IgD-negative memory B cell (primary cell): ENCODE measurements at regions not wholly inside any gene's neighbourhood (a gene's known extent, or its start where the extent isn't known, plus 50 kb on each side); places are given as distances from the start of the nearest gene placed in this dataset.
"Not testable (repeated sequence)": the region's sequence is repeated elsewhere in the genome, so short reads cannot be mapped to it uniquely, and the experiment has no call there.

ENCODE experiments used
- H3K27ac Mint-ChIP-seq, 3 donors: one replicate each; pipeline ENCODE4 v1.8.0; 2020 to 2022; ENCODE audit warnings: mild to moderate bottlenecking in 3 of 3, mixed read lengths in 3 of 3, moderate library complexity in 1 of 3
- H3K27me3 Mint-ChIP-seq: one replicate; pipeline ENCODE4 v1.8.0; 2021; ENCODE audit warnings: mixed read lengths
- H3K36me3 Mint-ChIP-seq: one replicate; pipeline ENCODE4 v1.8.0; 2020; ENCODE audit warnings: mild to moderate bottlenecking, mixed read lengths
- H3K4me1 Mint-ChIP-seq, 3 donors: one replicate each; pipeline ENCODE4 v1.8.0; 2020 to 2022; ENCODE audit warnings: mixed read lengths in 3 of 3, mild to moderate bottlenecking in 1 of 3
- H3K4me3 Mint-ChIP-seq, 4 donors: one replicate each; pipeline ENCODE4 v1.8.0; 2020 to 2022; ENCODE audit warnings: mild to moderate bottlenecking in 4 of 4, mixed read lengths in 4 of 4, moderate library complexity in 3 of 4
- H3K9me3 Mint-ChIP-seq, 3 donors: one replicate each; pipeline ENCODE4 v1.8.0; 2020 to 2021; ENCODE audit warnings: mixed read lengths in 3 of 3, mild to moderate bottlenecking in 1 of 3

GRCh38 chr20:61082720-61083119 lies 169.3 kb upstream of the CDH4 start:
- Mint-ChIP-seq H3K4me1 (no peaks in the 10 kb centered on the region), H3K4me3 (no peak overlapping the region), H3K36me3 (no peaks in the 10 kb centered on the region)

GRCh38 chr20:61083431-61083830 lies 168.6 kb upstream of the CDH4 start:
- H3K36me3 Mint-ChIP-seq: no peaks in the 10 kb centered on the region
- no peak overlapping the region for H3K27ac Mint-ChIP-seq
- no peak overlapping the region for H3K4me3 Mint-ChIP-seq
- no peaks in the 10 kb centered on the region for H3K4me1 Mint-ChIP-seq
- H3K9me3 Mint-ChIP-seq: peaks cover 7 to 15% (median 7%) of the 10 kb centered on the region in 3 donors
- H3K27me3 Mint-ChIP-seq: no peaks in the 10 kb centered on the region

More at GRCh38 chr20:61082720-61083119, 169.3 kb upstream of the CDH4 start:
- peaks cover 6 to 14% (median 7%) of the 10 kb centered on the region in 3 donors for H3K9me3 Mint-ChIP-seq
- H3K27me3 Mint-ChIP-seq: no peaks in the 10 kb centered on the region
- no peak overlapping the region for H3K27ac Mint-ChIP-seq

DNA sequence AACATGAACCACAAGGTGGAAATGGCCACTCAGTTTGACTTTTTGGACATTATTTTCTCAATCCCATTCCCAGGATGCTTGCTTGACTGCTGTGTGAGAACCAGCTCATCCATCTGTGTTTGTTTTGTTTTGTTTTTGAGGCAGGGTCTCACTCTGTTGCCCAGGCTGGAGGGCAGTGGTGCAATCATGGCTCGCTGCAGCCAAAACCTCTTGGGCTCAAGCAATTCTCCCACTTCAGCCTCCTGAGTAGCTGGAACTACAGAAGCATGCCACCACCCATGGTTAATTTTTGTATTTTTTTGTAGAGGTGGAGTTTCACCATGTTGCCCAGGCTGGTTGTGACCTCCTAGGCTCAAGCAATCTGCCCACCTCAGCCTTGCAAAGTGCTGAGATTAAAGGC lies 166.0 kb upstream of the CDH4 start:
- no peaks in the 10 kb centered on the region for H3K36me3 Mint-ChIP-seq
- H3K27ac Mint-ChIP-seq: no peak overlapping the region
- H3K4me1 Mint-ChIP-seq: no peaks in the 10 kb centered on the region
- H3K4me3 Mint-ChIP-seq: no peak overlapping the region
- H3K27me3 Mint-ChIP-seq: no peaks in the 10 kb centered on the region
- H3K9me3 Mint-ChIP-seq: peaks cover 4 to 15% (median 7%) of the 10 kb centered on the region in 3 donors

GRCh38 chr20:61090541-61090940 lies 161.5 kb upstream of the CDH4 start:
- peaks cover 6 to 31% (median 9%) of the 10 kb centered on the region in 3 donors for H3K9me3 Mint-ChIP-seq
- H3K36me3 Mint-ChIP-seq: no peaks in the 10 kb centered on the region
- no peaks in the 10 kb centered on the region for H3K27me3 Mint-ChIP-seq
- no peak overlapping the region for H3K27ac Mint-ChIP-seq
- H3K4me1 Mint-ChIP-seq: no peaks in the 10 kb centered on the region
- H3K4me3 Mint-ChIP-seq: no peak overlapping the region

DNA sequence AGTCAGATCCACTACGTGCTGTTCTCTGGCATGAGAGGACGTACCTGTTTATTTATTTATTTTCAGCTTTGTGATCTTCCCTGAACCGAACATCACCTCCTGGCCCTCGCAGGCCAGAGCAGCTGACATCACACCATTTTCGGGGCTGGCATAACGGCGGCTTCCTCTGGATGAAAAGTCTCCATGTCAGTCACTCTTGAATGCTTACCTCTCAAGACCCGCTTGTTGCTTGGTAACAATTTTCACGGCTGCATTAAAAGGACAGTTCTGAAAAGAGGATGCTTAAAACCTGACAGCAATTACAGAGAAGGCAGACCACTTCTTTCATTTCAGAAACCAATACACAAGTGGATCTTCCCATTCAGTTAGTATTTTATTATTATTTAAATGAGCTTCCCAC lies 159.8 kb upstream of the CDH4 start:
- Mint-ChIP-seq H3K36me3 (no peaks in the 10 kb centered on the region), H3K4me1 (no peaks in the 10 kb centered on the region), H3K4me3 (no peak overlapping the region), H3K9me3 (peaks cover 9 to 34% (median 11%) of the 10 kb centered on the region in 3 donors), H3K27ac (no peak overlapping the region), H3K27me3 (no peaks in the 10 kb centered on the region)

GRCh38 chr20:61094581-61094980 lies 157.5 kb upstream of the CDH4 start:
- Mint-ChIP-seq H3K4me1 (no peaks in the 10 kb centered on the region), H3K9me3 (peaks cover 7 to 30% (median 9%) of the 10 kb centered on the region in 3 donors), H3K27me3 (no peaks in the 10 kb centered on the region), H3K4me3 (no peak overlapping the region), H3K27ac (no peak overlapping the region), H3K36me3 (no peaks in the 10 kb centered on the region)

GRCh38 chr20:61096463-61096862 lies 155.6 kb upstream of the CDH4 start:
- Mint-ChIP-seq H3K36me3 (no peaks in the 10 kb centered on the region), H3K27ac (no peak overlapping the region), H3K4me1 (no peaks in the 10 kb centered on the region), H3K4me3 (no peak overlapping the region), H3K27me3 (no peaks in the 10 kb centered on the region), H3K9me3 (peaks cover 6 to 30% (median 9%) of the 10 kb centered on the region in 3 donors)

GRCh38 chr20:61099806-61100205 lies 152.3 kb upstream of the CDH4 start:
- Mint-ChIP-seq H3K9me3 (peaks cover 3 to 12% (median 5%) of the 10 kb centered on the region in 3 donors), H3K27me3 (no peaks in the 10 kb centered on the region), H3K4me3 (no peak overlapping the region), H3K4me1 (peaks cover 0 to 2% (median 0%) of the 10 kb centered on the region in 3 donors), H3K27ac (no peak overlapping the region), H3K36me3 (no peaks in the 10 kb centered on the region)

DNA sequence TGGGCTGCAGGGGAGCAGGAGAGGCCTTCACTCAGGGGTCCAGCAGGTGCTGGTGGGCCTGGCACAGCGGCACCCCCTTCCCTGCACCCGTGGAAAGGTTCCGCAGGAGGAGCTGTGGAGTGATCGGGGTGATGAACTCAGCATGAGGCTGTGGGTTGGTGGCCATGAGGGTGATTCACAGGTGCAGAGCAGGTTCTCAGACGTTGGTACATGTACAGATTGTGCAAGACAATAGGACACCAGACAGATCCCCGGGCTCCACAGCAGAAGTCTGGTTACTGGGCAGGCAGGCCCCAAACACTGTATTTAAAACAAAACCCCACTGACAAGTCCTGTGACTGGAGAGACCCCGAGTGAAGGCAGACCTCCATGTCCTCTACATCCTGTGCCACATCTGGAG lies 151.6 kb upstream of the CDH4 start:
- Mint-ChIP-seq H3K4me3 (no peak overlapping the region), H3K27me3 (no peaks in the 10 kb centered on the region), H3K27ac (peak overlapping the region in 1 of 3 donors; percentile 71), H3K36me3 (no peaks in the 10 kb centered on the region), H3K4me1 (peaks cover 0 to 2% (median 0%) of the 10 kb centered on the region in 3 donors), H3K9me3 (peaks cover 5 to 7% (median 5%) of the 10 kb centered on the region in 3 donors)

- not testable (repeated sequence) for H3K9me3 Mint-ChIP-seq, H3K4me3 Mint-ChIP-seq, H3K27me3 Mint-ChIP-seq, H3K36me3 Mint-ChIP-seq, H3K4me1 Mint-ChIP-seq
- peak overlapping the region in 1 of 3 donors; percentile 10 for H3K27ac Mint-ChIP-seq
Observed at GRCh38 chr20:61101321-61101720, 150.7 kb upstream of the CDH4 start.

DNA sequence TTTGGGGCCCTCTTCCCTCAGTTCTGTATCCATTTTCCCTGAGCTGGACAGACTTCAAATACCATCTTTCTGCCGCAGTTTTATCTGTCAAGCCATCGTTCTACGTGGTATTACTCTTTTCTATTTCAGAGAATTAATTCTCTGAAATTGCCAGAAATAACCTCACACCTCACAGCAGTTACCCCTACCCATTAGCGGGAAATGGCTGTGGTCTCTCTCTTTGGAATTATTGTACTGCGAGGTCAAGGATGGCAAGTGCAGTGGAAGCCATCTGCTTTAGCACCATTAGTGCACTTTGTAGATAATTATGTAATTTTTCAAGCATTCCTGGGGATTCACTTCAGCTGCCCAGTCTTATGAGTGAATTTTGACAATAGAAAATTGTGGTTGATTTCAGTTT lies 147.8 kb upstream of the CDH4 start:
- no peak overlapping the region for H3K27ac Mint-ChIP-seq
- H3K9me3 Mint-ChIP-seq: peaks cover 0 to 2% (median 1%) of the 10 kb centered on the region in 3 donors
- H3K36me3 Mint-ChIP-seq: no peaks in the 10 kb centered on the region
- H3K4me1 Mint-ChIP-seq: peaks cover 0 to 2% (median 0%) of the 10 kb centered on the region in 3 donors
- H3K4me3 Mint-ChIP-seq: no peak overlapping the region
- no peaks in the 10 kb centered on the region for H3K27me3 Mint-ChIP-seq

DNA sequence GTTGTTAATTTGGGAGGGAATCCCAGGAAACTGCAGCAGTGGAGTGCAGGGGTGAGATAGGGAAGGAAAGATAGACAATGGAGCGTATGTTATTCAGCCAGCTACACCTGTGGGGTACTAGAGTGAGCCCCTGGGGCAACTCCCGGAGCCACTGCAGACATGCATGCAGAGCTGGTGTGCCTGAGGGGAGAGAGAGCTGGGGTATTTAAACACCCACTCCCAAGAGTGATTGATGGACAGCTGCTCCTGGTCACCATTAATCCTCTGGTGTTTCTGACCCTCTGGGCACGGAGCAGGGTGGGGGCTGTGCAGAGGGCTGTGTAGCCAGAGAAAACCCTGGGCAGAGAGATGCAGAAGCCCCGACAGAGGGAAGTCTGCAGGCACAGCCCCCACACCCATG lies 146.7 kb upstream of the CDH4 start:
- peaks cover 0 to 2% (median 0%) of the 10 kb centered on the region in 3 donors for H3K4me1 Mint-ChIP-seq
- no peaks in the 10 kb centered on the region for H3K36me3 Mint-ChIP-seq
- no peak overlapping the region for H3K27ac Mint-ChIP-seq
- H3K4me3 Mint-ChIP-seq: no peak overlapping the region
- peaks cover 0 to 7% (median 2%) of the 10 kb centered on the region in 3 donors for H3K9me3 Mint-ChIP-seq
- no peaks in the 10 kb centered on the region for H3K27me3 Mint-ChIP-seq

DNA sequence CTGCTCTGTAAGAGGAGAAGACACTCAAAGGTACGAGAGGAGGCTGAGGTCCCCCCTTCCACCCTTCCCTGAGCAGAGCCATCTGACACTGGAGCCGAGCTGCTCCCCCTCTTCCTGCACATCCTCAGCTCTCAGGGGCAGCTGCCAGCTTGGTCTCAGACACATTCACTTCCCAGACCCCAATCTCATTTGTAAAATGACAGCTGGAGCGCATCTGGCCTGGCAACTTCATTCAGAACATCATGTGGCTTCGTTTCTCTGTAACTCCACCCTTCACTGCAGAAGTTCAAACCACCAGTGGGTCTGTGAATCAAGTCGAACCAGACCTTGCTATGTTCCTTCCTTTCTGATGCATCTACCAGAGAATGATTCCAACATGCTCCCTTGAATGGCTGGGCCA lies 145.6 kb upstream of the CDH4 start:
- H3K4me3 Mint-ChIP-seq: no peak overlapping the region
- no peaks in the 10 kb centered on the region for H3K27me3 Mint-ChIP-seq
- no peak overlapping the region for H3K27ac Mint-ChIP-seq
- H3K4me1 Mint-ChIP-seq: peaks cover 0 to 2% (median 0%) of the 10 kb centered on the region in 3 donors
- H3K36me3 Mint-ChIP-seq: no peaks in the 10 kb centered on the region
- H3K9me3 Mint-ChIP-seq: peaks cover 0 to 7% (median 2%) of the 10 kb centered on the region in 3 donors

GRCh38 chr20:61109221-61109805 lies 142.7 kb upstream of the CDH4 start:
- Mint-ChIP-seq H3K27me3 (no peaks in the 10 kb centered on the region), H3K36me3 (no peaks in the 10 kb centered on the region), H3K4me3 (no peak overlapping the region), H3K9me3 (peaks cover 0 to 7% (median 2%) of the 10 kb centered on the region in 3 donors), H3K27ac (no peak overlapping the region), H3K4me1 (no peaks in the 10 kb centered on the region)

- no peaks in the 10 kb centered on the region for H3K4me1 Mint-ChIP-seq
- no peaks in the 10 kb centered on the region for H3K36me3 Mint-ChIP-seq
- no peak overlapping the region for H3K27ac Mint-ChIP-seq
- H3K9me3 Mint-ChIP-seq: peaks cover 0 to 7% (median 0%) of the 10 kb centered on the region in 3 donors
- H3K27me3 Mint-ChIP-seq: no peaks in the 10 kb centered on the region
- no peak overlapping the region for H3K4me3 Mint-ChIP-seq
Observed at GRCh38 chr20:61112515-61112914, 139.5 kb upstream of the CDH4 start.

GRCh38 chr20:61113731-61114130 lies 138.3 kb upstream of the CDH4 start:
- no peaks in the 10 kb centered on the region for H3K36me3 Mint-ChIP-seq
- no peak overlapping the region for H3K27ac Mint-ChIP-seq
- H3K4me1 Mint-ChIP-seq: no peaks in the 10 kb centered on the region
- no peaks in the 10 kb centered on the region for H3K27me3 Mint-ChIP-seq
- peaks cover 0 to 6% (median 0%) of the 10 kb centered on the region in 3 donors for H3K9me3 Mint-ChIP-seq
- H3K4me3 Mint-ChIP-seq: no peak overlapping the region
